GM12872 (cell line): ENCODE measurements at regions not wholly inside any gene's neighbourhood (a gene's known extent, or its start where the extent isn't known, plus 50 kb on each side); places are given as distances from the start of the nearest gene placed in this dataset.

Experiments
- TF ChIP-seq, protein P1 (sequence below): IDR thresholded peaks from 3 replicates; pipeline ENCODE4 v1.5.1; 2011; ENCODE audit warnings: low read depth, mild to moderate bottlenecking, low read length, moderate library complexity; ENCODE audit not compliant: insufficient read depth

DNA sequence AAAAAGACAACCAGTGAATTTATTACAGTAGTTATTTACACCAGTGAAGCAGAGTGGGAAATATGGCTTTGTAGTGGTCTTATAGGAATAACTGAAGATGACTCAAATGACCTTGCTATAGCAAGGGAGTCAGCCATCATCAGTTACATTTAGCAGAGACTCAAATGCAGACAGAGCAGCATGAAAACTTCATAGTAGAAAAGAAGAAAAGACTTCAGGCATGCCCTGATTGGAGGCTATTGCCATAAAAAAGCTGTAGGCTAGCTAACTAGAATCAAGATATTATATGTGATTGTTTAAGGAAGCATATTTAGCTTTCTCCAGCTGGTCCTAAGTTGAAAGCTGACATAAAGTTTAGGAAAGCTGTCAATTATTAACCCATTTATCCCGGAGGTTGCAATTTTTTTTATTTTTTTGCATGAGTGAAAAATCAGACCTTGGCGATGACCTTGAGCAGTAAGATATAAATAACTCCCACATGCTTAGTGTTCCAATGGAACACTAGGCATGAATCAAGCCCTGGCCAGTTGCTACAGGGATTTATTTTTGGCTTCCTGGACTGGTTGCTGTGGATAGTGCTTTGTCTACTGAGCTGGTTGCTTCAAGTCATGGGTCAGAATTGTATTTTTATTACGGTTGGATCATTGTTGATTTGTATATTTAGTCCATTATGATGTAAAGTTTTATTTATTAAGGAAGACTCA is 675.6 kb upstream of the VRK2 start:
- TF ChIP-seq, protein P1, sequence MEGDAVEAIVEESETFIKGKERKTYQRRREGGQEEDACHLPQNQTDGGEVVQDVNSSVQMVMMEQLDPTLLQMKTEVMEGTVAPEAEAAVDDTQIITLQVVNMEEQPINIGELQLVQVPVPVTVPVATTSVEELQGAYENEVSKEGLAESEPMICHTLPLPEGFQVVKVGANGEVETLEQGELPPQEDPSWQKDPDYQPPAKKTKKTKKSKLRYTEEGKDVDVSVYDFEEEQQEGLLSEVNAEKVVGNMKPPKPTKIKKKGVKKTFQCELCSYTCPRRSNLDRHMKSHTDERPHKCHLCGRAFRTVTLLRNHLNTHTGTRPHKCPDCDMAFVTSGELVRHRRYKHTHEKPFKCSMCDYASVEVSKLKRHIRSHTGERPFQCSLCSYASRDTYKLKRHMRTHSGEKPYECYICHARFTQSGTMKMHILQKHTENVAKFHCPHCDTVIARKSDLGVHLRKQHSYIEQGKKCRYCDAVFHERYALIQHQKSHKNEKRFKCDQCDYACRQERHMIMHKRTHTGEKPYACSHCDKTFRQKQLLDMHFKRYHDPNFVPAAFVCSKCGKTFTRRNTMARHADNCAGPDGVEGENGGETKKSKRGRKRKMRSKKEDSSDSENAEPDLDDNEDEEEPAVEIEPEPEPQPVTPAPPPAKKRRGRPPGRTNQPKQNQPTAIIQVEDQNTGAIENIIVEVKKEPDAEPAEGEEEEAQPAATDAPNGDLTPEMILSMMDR, result no peak

DNA sequence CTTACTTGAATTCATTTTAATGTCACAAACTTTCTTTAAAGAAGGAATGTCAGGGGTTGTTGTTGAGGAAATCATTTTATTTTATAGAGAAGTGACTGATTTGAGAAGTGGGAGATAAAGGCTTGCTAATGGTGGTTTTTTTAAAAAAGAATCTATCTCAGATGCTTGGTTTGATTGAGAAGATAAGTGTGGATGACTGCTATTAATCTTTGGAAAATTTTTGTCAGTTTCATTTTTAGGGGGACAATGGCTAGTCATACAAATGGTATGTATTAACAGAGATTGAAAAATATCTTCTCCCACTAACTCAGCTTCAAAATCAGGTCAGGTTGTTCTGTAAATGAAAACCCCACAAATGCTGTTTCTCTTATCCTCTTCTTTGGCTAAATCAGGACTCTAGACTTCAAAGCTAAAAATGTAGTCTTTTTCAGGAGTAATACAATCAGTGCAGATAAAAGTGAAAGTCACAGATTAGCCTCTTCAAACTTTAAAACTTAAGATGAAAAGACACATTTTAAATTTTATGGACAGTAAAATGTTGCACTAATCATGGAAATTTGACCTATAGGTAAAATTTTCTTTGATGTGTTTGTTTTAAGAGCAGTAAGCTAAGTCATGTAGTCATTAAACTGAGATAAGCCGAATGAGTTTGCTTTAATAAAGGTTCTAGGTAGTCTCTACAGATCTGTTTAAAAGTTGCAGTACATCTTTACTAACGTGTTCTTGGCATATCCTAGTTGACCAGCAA is 674.2 kb upstream of the VRK2 start:
- TF ChIP-seq, protein P1, result no peak

DNA sequence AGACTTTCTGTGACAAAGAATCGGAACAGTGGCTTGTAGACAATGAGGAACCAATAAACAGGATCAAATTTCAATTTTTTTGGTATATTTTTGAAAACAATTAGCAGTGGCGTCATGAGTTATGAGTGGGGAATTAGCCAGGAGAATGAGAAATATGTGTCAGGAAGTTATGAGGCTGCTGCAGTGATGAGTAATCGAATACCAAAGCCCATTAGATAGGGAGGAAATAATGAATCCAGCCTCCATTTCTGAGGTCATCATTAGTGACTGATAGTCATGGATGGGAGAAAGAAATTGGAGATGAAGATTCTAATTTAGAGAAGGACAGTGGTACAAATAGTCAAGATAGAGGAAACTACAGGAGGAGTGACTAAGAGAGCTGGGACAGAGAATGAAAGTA is 673.1 kb upstream of the VRK2 start:
- TF ChIP-seq, protein P1, result no peak

DNA sequence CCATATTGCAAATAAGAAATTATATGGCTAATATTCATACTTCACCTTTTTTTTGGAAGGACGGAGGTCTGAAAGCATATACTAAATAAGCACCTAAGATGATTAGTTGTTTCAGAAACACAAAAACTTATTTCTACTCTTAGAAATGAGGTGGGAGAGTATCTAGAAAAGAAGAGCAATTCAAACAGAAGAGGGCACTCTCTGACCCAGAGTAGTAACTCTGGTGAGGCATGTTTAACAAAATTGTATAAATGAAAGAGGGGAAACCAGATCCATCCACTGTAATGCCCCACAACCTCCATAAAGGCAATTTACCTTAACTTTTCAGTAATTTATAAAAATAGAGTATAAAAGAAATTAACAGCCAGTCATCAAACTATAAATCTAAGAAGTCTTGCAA is 669.6 kb upstream of the VRK2 start:
- TF ChIP-seq, protein P1, result no peak

DNA sequence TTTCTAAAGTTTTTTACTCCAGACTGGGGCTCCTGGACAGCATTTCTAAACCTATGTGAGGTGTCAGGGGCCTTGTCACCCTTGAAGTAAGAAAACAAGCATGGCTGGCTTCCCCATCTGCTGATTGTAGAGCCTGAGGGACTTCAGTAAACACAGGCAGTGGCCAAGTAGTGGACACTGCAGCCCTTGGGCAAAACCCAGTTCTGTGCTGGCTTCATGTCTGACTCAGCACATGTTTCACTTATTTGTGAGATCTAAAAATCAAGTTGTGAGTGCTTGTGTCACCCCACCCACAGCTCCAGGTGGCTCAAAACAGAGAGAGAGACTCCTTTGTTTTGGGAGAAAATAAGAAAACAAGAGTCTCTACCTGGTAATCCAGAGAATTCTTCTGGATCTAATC is 660.3 kb upstream of the VRK2 start:
- TF ChIP-seq, protein P1, result no peak

DNA sequence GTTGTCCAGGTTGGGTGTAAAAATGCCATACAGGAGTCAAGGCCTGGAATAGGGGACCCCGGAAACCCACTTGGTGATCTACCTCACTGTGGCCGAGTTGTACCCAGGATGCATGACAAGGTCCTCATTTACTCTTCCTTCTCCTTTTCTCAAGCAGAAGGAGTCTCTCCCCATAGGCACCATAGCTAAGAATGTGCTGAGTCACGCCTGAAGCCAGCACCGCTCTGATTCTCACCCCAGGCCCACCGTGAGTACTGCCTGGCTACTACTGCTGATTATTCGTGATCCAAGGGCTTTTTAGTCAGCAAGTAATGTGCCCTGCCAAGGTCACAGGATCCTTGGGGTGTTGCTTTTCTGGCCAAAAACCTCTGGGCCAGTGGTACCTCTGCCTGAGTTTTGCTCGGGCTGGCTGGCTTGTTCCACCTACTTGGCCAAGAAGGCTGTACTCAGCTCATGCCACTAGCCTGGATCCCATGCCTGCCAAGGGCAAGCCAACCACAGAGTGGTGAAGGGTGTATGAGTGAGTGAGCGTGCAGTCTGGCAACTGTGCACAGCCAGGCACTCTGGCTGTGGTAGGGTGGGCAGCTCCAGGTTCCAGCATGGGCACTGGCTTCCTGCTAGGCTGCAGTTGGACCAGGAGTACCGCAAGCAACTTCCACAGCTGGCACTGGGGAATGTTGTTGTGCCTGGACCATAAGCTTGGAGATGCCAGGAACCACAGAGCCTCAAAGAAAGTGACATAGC is 650.1 kb upstream of the VRK2 start:
- TF ChIP-seq, protein P1, result no peak
